A549 (cell line): ENCODE measurements at regions not wholly inside any gene's neighbourhood (a gene's known extent, or its start where the extent isn't known, plus 50 kb on each side); places are given as distances from the start of the nearest gene placed in this dataset.

Source experiments
- BCL3 ChIP-seq: fragments of >200 bp; sonication (Bioruptor Twin); formaldehyde crosslinking; IDR thresholded peaks from 3 replicates; pipeline ENCODE4 v1.6.1; 2016
- CEBPB ChIP-seq, 2 experiments: fragments of >200 bp in 1 of 2; sonication (Bioruptor Twin) in 1 of 2; formaldehyde crosslinking in 1 of 2; IDR thresholded peaks; 2 replicates each; pipeline ENCODE4 v1.6.1; 2012 to 2016
- CHD4 ChIP-seq: fragments of 200-600 bp; sonication (generic); IDR thresholded peaks from 2 replicates; pipeline ENCODE4 v1.6.1; 2016; ENCODE audit warnings: antibody characterized with exemption, mild to moderate bottlenecking, borderline replicate concordance
- CTCF ChIP-seq: fragments of >200 bp; sonication (Bioruptor Twin); formaldehyde crosslinking; IDR thresholded peaks from 3 replicates; pipeline ENCODE4 v1.5.1; 2016
- MAZ ChIP-seq: fragments of 150-350 bp; IDR thresholded peaks from 2 replicates; pipeline ENCODE4 v1.6.1; 2014; ENCODE audit warnings: antibody characterized with exemption, low read depth, low read length, borderline replicate concordance
- MYC ChIP-seq: IDR thresholded peaks from 2 replicates; pipeline ENCODE4 v1.6.1; 2012; ENCODE audit warnings: mild to moderate bottlenecking, inconsistent platforms, low read length, improper control_type of control experiment, borderline replicate concordance
- NFE2L2 ChIP-seq: fragments of 150-350 bp; conservative IDR thresholded peaks from 2 replicates; pipeline ENCODE4 v1.6.1; 2014; ENCODE audit warnings: low read length
- NR3C1 ChIP-seq: fragments of >200 bp; sonication (Bioruptor Twin); formaldehyde crosslinking; IDR thresholded peaks from 3 replicates; pipeline ENCODE4 v1.6.1; 2017
- PBX3 ChIP-seq: IDR thresholded peaks from 2 replicates; pipeline ENCODE4 v1.6.1; 2012
- POLR2A ChIP-seq: IDR thresholded peaks from 2 replicates; pipeline ENCODE4 v1.6.1; 2012; ENCODE audit warnings: mild to moderate bottlenecking, low read length
- POLR2AphosphoS2 ChIP-seq: conservative IDR thresholded peaks from 2 replicates; pipeline ENCODE4 v1.6.1; 2012; ENCODE audit warnings: low read length, improper control_type of control experiment, inconsistent platforms
- RCOR1 ChIP-seq: fragments of 150-350 bp; IDR thresholded peaks from 2 replicates; pipeline ENCODE4 v1.6.1; 2014; ENCODE audit warnings: antibody characterized with exemption, low read length, low read depth
- RFX5 ChIP-seq: fragments of 450-650 bp; IDR thresholded peaks from 2 replicates; pipeline ENCODE4 v1.7.1; 2014; ENCODE audit warnings: antibody characterized with exemption, mild to moderate bottlenecking, moderate library complexity
- SMC3 ChIP-seq: fragments of >200 bp; sonication (Bioruptor Twin); formaldehyde crosslinking; IDR thresholded peaks from 3 replicates; pipeline ENCODE4 v1.6.1; 2018; ENCODE audit warnings: inconsistent platforms

GRCh38 chr7:32178677-32179366 is 108.6 kb upstream of the PDE1C start:
- TF ChIP-seq CEBPB (IDR thresholded peaks at IDR 0.05) (no peak), CTCF (no peak), NFE2L2 (no peak), RFX5 (no peak), MYC (no peak), CHD4 (no peak), PBX3 (no peak), SMC3 (no peak), RCOR1 (no peak), MAZ (no peak), NR3C1 (no peak), POLR2A (no peak), POLR2AphosphoS2 (no peak), BCL3 (no peak)
